SK-N-SH (cell line): ENCODE measurements at regions not wholly inside any gene's neighbourhood (a gene's known extent, or its start where the extent isn't known, plus 50 kb on each side); places are given as distances from the start of the nearest gene placed in this dataset.

Experiments
- CTCF ChIP-seq: fragments of 200-600 bp; sonication (generic); IDR thresholded peaks from 2 replicates; pipeline ENCODE4 v1.6.1; 2017; ENCODE audit warnings: antibody characterized with exemption, mild to moderate bottlenecking, moderate library complexity
- ELF1 ChIP-seq: IDR thresholded peaks from 2 replicates; pipeline ENCODE4 v1.4.0; 2012
- FOXJ3 ChIP-seq: sonication (generic); formaldehyde crosslinking; IDR thresholded peaks from 2 replicates; pipeline ENCODE4 v1.5.1; 2020; ENCODE audit warnings: mild to moderate bottlenecking, missing genetic modification reagents
- REST ChIP-seq: IDR thresholded peaks from 2 replicates; pipeline ENCODE4 v1.6.1; 2012; ENCODE audit warnings: mild to moderate bottlenecking, low read depth, low read length, moderate library complexity
- TAF1 ChIP-seq: IDR thresholded peaks from 2 replicates; pipeline ENCODE4 v1.6.1; 2012; ENCODE audit warnings: low read depth, mild to moderate bottlenecking, low read length, moderate library complexity, borderline replicate concordance

- TF ChIP-seq FOXJ3 (CRISPR knock-in tag): no peak
- TF ChIP-seq ELF1: no peak
- TF ChIP-seq CTCF: no peak
- TF ChIP-seq TAF1: no peak
- no peak for TF ChIP-seq REST
These were observed 201.0 kb upstream of the VLDLR start for GRCh38 chr9:2420543-2420942.
